T-helper 2 cell treated with Interferon-gamma antibody and Interleukin-4, amounts not matched to agents 5 μg/mL and 100 μg/mL, for 36 hours (primary cell): ENCODE measurements at regions not wholly inside any gene's neighbourhood (a gene's known extent, or its start where the extent isn't known, plus 50 kb on each side); places are given as distances from the start of the nearest gene placed in this dataset.
A peak's percentile ranks its signal among the peaks of the same experiment; 100 is the strongest.

Source experiments
- DNase-seq: peaks from one replicate; pipeline ENCODE4 v3.0.0; 2021; ENCODE audit warnings: low spot score
- H3K27ac Mint-ChIP-seq: one replicate; pipeline ENCODE4 v1.8.0; 2021; ENCODE audit warnings: mild to moderate bottlenecking, mixed read lengths
- H3K27me3 Mint-ChIP-seq: one replicate; pipeline ENCODE4 v1.8.0; 2021; ENCODE audit warnings: low read depth, mixed read lengths
- H3K36me3 Mint-ChIP-seq: one replicate; pipeline ENCODE4 v1.8.0; 2021; ENCODE audit warnings: low read depth, mixed read lengths
- H3K4me1 Mint-ChIP-seq: one replicate; pipeline ENCODE4 v1.8.0; 2021; ENCODE audit warnings: low read depth, mixed read lengths
- H3K4me3 Mint-ChIP-seq: one replicate; pipeline ENCODE4 v1.8.0; 2022; ENCODE audit warnings: mild to moderate bottlenecking, moderate library complexity, mixed read lengths
- H3K9me3 Mint-ChIP-seq: one replicate; pipeline ENCODE4 v1.8.0; 2021; ENCODE audit warnings: mixed read lengths

DNA sequence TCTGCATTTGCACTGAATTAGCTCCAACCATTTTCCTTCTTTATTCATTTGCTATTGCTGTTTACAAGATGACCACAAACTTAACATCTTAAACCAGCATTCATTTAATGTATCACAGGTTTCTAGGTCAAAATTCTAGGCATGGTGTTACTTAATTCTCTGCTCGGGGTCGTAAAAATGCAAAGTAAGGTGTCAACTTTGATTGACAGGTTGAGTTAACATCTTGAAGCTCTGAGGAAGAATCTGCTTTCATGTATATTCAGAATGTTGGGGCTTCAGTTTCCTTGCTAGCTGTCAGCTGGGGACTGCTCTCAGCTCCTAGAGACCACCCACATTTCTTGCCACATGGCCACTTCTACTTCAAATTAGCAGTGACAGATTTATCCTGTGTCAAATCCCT is 348.7 kb upstream of the GRIN3A start:
- no peak overlapping the region for H3K27ac Mint-ChIP-seq
- H3K4me3 Mint-ChIP-seq, result no peak overlapping the region
- H3K4me1 Mint-ChIP-seq, result no peaks in the 10 kb centered on the region
- no peaks in the 10 kb centered on the region for H3K36me3 Mint-ChIP-seq
- H3K27me3 Mint-ChIP-seq, result no peaks in the 10 kb centered on the region
- H3K9me3 Mint-ChIP-seq, result peaks cover 7% of the 10 kb centered on the region
- DNase-seq, result no peak

DNA sequence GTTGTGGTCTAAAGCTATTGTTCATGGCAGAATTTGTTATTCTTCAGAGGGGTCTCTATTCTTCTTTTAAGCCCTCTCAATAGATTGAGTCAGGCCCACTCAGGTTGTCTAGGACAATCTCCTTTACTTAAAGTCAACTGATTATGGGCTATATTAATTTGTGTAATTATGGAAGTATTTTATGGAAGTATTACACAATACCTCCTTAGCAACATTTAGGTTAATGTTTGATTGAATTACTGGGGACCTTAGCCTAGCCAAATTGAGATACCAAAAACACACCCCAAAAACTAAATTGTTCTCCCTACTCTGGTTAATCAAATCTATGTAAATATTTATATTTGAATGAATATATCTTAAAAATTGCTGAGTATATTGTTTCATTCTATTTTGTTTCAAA is 347.1 kb upstream of the GRIN3A start:
- Mint-ChIP-seq H3K27ac (no peak overlapping the region), H3K27me3 (no peaks in the 10 kb centered on the region), H3K4me3 (no peak overlapping the region), H3K4me1 (no peaks in the 10 kb centered on the region), H3K36me3 (no peaks in the 10 kb centered on the region), H3K9me3 (peaks cover 7% of the 10 kb centered on the region)
- DNase-seq, result no peak

DNA sequence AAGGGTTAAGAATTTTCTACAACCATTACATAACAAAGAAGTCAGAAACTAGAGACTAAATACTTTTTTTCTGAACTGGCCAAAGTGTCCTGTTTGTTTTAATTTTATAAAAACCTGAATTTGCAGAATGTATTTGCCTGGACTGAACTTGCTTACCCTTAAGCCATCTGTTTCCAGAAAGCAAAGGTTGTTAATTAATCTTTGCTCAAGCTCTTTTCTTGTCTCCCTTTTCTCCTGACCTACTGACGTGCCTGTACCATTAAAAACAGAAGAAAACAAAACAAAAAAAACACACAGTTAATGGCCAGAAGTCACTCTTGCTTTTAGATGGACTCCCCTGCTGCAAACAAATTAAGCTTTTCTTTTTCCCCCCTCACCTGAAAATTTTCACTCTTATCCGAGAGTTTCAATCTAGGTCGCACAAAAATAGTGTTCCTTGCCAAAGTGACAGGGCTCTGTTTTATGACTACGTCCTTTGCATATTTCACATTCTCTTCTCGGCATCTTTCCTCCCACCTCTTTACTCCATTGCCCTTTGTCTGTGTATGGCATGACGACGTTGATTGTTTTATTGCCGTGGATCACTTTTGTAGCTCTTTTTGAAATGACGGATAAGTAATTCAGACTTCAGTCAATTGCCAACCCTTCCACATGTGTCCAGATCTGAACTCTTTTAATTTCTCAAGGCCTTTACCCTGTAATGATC is 333.8 kb upstream of the GRIN3A start:
- no peak for DNase-seq
- Mint-ChIP-seq H3K27me3 (no peaks in the 10 kb centered on the region), H3K4me3 (no peak overlapping the region), H3K27ac (no peak overlapping the region), H3K36me3 (no peaks in the 10 kb centered on the region), H3K4me1 (no peaks in the 10 kb centered on the region), H3K9me3 (peaks cover 12% of the 10 kb centered on the region)

DNA sequence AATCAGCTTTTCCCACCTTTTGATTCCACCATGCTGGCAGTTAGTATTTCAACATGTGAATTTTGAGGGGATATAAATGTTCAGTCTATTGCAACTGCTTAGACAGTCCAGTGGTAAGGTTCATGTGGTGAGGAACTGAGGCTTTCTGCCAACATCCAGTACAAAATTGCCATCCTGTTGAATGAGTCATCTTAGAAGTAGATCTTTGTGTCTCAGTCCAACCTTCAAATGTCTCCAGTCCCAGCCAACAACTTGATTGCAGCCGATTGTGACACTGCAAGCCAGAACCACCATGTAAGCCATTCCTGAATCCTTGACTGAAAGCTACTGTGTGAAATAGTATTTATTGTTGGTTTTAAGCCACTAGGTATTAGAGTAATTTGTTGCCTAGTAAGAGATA is 331.5 kb upstream of the GRIN3A start:
- no peak for DNase-seq
- H3K27me3 Mint-ChIP-seq, result no peaks in the 10 kb centered on the region
- no peak overlapping the region for H3K4me3 Mint-ChIP-seq

DNA sequence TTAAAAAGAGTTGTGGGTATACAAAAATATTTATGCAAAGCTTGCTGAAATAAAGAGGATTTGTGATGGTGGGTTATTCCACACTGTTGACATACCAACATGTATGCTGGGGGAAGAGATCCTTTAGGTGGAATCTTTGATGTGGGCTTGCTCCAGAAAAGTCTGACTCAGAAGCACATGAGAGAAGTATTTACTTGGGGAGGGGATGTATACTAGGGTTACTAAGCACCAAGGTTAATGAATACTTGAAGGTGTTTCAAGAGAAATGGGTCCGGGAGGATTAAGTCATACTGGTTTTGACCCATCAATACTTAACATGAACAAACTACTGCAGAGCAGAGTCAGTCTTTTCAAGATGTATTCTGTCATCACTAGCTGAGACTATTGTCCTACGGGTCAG is 316.4 kb upstream of the GRIN3A start:
- no peaks in the 10 kb centered on the region for H3K9me3 Mint-ChIP-seq
- H3K4me1 Mint-ChIP-seq, result no peaks in the 10 kb centered on the region
- no peaks in the 10 kb centered on the region for H3K27me3 Mint-ChIP-seq
- DNase-seq, result no peak
- H3K4me3 Mint-ChIP-seq, result no peak overlapping the region
- H3K27ac Mint-ChIP-seq, result no peak overlapping the region
- no peaks in the 10 kb centered on the region for H3K36me3 Mint-ChIP-seq

More for the DNA sequence above, 331.5 kb upstream of the GRIN3A start:
- H3K36me3 Mint-ChIP-seq, result no peaks in the 10 kb centered on the region
- H3K4me1 Mint-ChIP-seq, result no peaks in the 10 kb centered on the region
- no peak overlapping the region for H3K27ac Mint-ChIP-seq
- peaks cover 13% of the 10 kb centered on the region for H3K9me3 Mint-ChIP-seq

DNA sequence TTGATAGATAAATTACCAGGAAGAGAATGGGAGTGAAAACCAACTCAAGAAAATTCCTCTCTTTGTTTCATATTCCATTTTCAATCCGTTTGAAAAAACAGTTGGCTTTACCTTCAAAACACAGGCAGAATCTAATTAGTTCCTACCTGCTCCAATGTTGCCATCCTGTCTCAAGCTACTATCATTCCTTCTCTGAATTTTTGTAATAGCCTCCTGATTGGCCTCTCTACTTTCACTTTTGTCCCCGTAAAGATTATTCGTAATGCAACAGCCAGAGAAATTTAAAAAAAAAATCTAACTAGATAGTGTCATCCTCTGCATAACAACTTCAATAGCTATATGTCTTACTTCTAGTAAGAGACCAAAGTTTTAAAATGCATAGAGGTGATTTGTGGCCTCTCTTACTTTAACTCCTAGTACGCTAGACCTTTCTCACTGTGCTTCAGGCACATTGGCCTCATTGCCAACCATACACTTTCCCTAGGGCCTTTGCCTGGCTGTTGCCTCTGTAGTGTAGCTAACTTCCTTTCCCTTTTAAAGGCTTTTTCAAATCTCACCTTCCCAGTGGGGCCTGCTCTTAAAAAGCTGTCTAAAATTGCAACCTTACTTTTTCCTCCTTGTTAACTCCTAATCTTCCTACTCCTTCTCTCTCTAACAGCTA is 311.3 kb upstream of the GRIN3A start:
- no peaks in the 10 kb centered on the region for H3K27me3 Mint-ChIP-seq
- peak overlapping the region; percentile 73 for H3K27ac Mint-ChIP-seq
- H3K4me3 Mint-ChIP-seq, result no peak overlapping the region

DNA sequence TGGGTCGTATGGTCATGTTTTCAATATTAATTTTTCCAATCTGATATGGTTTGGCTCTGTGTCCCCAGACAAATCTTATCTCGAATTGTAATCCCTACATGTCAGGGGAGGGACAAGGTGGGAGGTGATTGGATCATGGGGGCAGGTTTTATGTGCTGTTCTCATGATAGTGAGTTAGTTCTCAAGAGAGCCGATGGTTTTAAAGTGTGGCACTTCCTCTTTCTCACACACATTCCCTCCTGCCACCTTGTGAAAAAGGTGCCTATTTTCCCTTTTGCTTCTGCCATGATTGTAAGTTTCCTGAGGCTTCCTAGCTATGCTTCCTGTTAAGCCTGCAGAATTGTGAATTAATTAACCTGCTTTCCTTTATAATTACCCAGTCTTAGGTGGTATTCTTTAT is 309.1 kb upstream of the GRIN3A start:
- H3K27ac Mint-ChIP-seq, result no peak overlapping the region
- no peaks in the 10 kb centered on the region for H3K27me3 Mint-ChIP-seq
- no peaks in the 10 kb centered on the region for H3K4me1 Mint-ChIP-seq
- H3K4me3 Mint-ChIP-seq, result no peak overlapping the region
- H3K9me3 Mint-ChIP-seq, result peaks cover 4% of the 10 kb centered on the region
- H3K36me3 Mint-ChIP-seq, result no peaks in the 10 kb centered on the region
- DNase-seq, result no peak

More for the DNA sequence above, 311.3 kb upstream of the GRIN3A start:
- H3K4me1 Mint-ChIP-seq, result no peaks in the 10 kb centered on the region
- no peaks in the 10 kb centered on the region for H3K36me3 Mint-ChIP-seq
- no peak for DNase-seq
- H3K9me3 Mint-ChIP-seq, result peaks cover 4% of the 10 kb centered on the region

DNA sequence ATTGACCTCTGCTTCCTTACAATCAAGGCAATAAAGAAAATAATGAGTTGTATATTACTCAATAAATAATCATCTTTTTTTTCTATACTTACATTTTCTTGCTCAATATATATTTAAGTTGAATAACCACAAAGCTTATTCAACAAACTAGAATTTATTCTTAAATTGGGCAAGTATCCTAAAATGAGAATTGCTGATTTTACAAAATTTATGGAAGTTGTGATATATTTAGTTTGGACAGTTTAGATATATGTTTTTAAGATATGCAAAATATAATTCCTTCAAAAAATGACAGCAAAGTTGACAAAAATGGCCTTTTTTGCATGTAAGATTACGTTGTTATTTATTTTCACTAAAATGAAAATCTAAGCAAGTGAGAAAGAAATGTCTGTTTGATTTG is 305.7 kb upstream of the GRIN3A start:
- no peaks in the 10 kb centered on the region for H3K27me3 Mint-ChIP-seq
- peaks cover 4% of the 10 kb centered on the region for H3K9me3 Mint-ChIP-seq
- DNase-seq, result no peak
- H3K36me3 Mint-ChIP-seq, result no peaks in the 10 kb centered on the region
- H3K4me1 Mint-ChIP-seq, result no peaks in the 10 kb centered on the region
- no peak overlapping the region for H3K4me3 Mint-ChIP-seq
- H3K27ac Mint-ChIP-seq, result no peak overlapping the region

DNA sequence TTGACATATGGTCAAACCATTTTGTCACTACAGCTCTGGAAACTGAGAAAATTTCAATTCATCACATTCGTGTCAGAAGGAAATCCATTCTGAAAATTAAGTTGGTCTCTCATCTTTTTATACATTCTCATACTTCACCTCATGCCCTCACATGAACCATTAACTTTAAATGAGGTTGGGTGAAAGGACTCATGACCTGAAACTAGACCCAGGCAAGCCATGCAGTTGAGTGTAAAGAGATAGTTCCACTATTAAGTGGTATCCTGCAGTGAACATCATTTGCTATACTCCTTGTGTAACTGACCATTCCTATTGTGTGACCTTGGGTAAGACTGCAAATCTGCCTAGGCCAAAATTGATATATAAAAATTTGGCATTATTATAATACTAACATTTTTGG is 299.6 kb upstream of the GRIN3A start:
- Mint-ChIP-seq H3K27me3 (no peaks in the 10 kb centered on the region), H3K9me3 (no peaks in the 10 kb centered on the region), H3K27ac (no peak overlapping the region), H3K36me3 (no peaks in the 10 kb centered on the region), H3K4me1 (no peaks in the 10 kb centered on the region), H3K4me3 (no peak overlapping the region)
- no peak for DNase-seq

DNA sequence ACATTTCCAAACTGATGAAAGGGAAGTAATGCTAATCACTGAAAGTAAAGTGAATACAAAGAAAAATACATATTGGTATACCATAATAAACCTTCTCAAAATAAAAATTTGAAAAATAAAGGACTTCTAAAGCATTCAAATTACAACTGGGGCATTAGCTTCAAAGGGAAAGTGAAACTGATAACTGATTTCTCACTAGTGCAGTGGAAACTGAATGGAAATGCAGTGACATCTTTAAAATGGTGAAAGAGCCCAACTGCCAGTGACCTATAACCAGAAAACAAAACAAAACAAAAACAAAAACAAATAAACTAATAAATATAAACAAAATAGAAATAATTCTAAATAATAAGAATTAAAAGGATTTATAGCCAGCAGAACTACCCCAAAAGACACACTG is 297.5 kb upstream of the GRIN3A start:
- H3K27me3 Mint-ChIP-seq, result no peaks in the 10 kb centered on the region
- no peak overlapping the region for H3K27ac Mint-ChIP-seq
- DNase-seq, result no peak
- H3K36me3 Mint-ChIP-seq, result no peaks in the 10 kb centered on the region
- no peaks in the 10 kb centered on the region for H3K9me3 Mint-ChIP-seq
- H3K4me1 Mint-ChIP-seq, result no peaks in the 10 kb centered on the region
- no peak overlapping the region for H3K4me3 Mint-ChIP-seq

DNA sequence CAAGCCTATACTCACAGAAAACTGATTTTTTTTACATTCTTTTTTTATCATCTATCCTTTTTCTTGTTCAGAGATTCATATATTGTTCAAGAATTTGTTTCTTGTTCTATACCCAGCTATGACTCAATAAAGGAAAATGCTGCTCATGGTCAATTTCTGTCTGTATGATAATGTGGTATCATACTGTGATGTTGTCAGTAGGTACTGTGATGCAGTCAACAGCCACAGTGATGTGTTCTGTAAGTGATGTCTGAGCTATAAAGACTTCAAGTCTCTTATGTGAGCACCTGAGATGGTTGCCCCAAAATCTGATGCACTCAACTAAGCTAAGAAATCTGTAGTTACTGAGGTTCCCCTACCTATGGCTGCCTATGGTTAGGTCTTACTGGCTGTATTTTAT is 294.2 kb upstream of the GRIN3A start:
- no peaks in the 10 kb centered on the region for H3K4me1 Mint-ChIP-seq
- H3K36me3 Mint-ChIP-seq, result no peaks in the 10 kb centered on the region
- DNase-seq, result no peak
- no peak overlapping the region for H3K27ac Mint-ChIP-seq
- H3K4me3 Mint-ChIP-seq, result no peak overlapping the region
- no peaks in the 10 kb centered on the region for H3K27me3 Mint-ChIP-seq
- H3K9me3 Mint-ChIP-seq, result peaks cover 4% of the 10 kb centered on the region

DNA sequence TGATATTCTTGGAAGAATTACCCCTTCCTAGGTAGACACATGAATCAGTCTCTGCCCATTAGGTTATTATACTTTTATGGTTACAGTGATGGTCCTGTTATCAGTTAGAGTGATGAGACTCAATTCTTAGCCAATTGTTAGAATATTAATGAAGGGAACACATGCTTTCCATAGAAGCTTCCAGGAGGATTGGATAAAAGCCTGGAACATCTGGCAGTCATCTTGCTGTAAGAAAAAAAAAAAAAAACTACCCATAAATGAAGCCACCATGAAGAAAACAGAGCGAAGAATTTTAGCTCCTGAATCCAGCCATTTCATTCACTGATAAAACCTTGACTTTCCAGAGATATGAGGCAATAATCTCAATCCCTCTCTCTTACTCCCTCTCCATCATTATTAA is 262.5 kb upstream of the GRIN3A start:
- no peak for DNase-seq
- H3K27ac Mint-ChIP-seq, result no peak overlapping the region
- no peaks in the 10 kb centered on the region for H3K4me1 Mint-ChIP-seq
- H3K9me3 Mint-ChIP-seq, result no peaks in the 10 kb centered on the region
- no peaks in the 10 kb centered on the region for H3K27me3 Mint-ChIP-seq
- no peak overlapping the region for H3K4me3 Mint-ChIP-seq
- no peaks in the 10 kb centered on the region for H3K36me3 Mint-ChIP-seq

DNA sequence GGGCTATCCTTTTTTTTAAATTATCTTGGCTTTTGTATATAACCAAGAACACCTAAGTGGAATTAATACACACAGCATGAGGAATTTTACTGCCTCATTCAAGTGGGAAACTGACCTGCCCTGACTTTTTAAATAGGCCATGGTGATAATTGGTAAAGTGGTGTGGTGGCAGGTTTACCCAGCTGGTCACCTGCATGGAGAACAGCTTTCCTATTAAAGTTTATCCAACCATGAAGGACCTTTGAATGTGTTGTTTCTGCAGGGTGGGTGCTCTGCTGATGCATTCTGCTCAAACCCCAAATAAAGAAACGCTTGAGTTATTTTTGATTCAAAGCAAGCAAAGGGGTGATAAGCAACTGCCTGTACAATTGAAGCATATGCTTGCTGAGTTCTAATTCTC is 261.0 kb upstream of the GRIN3A start:
- Mint-ChIP-seq H3K36me3 (no peaks in the 10 kb centered on the region), H3K4me3 (no peak overlapping the region), H3K27ac (no peak overlapping the region), H3K27me3 (no peaks in the 10 kb centered on the region), H3K4me1 (no peaks in the 10 kb centered on the region), H3K9me3 (no peaks in the 10 kb centered on the region)
- no peak for DNase-seq

DNA sequence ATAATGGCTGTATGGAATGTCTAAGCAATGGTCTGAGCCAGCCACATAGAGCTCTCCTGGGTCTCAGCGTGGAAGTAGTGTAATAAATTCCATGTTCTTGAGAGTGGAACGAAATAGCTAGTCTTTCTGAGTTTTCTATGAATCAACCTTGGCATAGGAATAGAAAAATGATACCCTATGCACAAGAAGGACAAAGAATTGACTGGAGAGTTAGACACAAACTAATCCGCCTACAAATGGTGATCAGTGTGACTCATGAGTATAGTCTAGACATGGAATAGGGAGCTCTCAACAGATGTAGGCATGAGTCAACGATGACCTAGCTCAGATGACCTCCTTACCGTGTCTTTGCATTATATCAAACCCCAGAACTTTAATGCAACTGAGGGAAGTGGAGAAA is 256.8 kb upstream of the GRIN3A start:
- DNase-seq, result no peak
- Mint-ChIP-seq H3K27me3 (no peaks in the 10 kb centered on the region), H3K27ac (no peak overlapping the region), H3K36me3 (no peaks in the 10 kb centered on the region), H3K4me3 (no peak overlapping the region), H3K9me3 (no peaks in the 10 kb centered on the region), H3K4me1 (no peaks in the 10 kb centered on the region)

DNA sequence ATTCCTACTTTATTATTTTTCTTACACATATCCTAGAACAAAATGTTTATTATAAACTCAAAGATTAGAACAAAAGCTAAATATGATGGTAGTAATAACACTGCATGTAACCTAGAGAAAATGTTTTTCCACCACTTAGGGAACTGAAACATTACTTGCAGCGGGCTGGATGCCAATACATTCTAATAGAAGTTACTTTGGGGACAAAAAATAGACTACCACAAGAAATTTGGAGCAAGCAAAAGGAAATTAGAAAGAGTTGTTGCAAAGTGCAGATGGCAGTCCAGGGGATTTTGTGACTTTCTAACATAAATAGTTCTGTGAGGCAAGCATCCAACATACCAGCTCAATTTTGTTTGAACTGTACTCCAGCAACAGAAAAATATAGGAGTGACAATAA is 255.3 kb upstream of the GRIN3A start:
- DNase-seq, result no peak
- H3K27me3 Mint-ChIP-seq, result no peaks in the 10 kb centered on the region
- H3K9me3 Mint-ChIP-seq, result no peaks in the 10 kb centered on the region
- no peaks in the 10 kb centered on the region for H3K4me1 Mint-ChIP-seq
- H3K27ac Mint-ChIP-seq, result no peak overlapping the region
- no peak overlapping the region for H3K4me3 Mint-ChIP-seq
- no peaks in the 10 kb centered on the region for H3K36me3 Mint-ChIP-seq
